K562 (cell line): ENCODE measurements at regions not wholly inside any gene's neighbourhood (a gene's known extent, or its start where the extent isn't known, plus 50 kb on each side); places are given as distances from the start of the nearest gene placed in this dataset.

Experiments used
- BMI1 ChIP-seq: fragments of 150-350 bp; IDR thresholded peaks from 2 replicates; pipeline ENCODE4 v1.6.1; 2014; ENCODE audit warnings: low read length
- EP400 ChIP-seq: fragments of 450-650 bp; IDR thresholded peaks from 2 replicates; pipeline ENCODE4 v1.6.1; 2017; ENCODE audit warnings: antibody characterized with exemption, mild to moderate bottlenecking, moderate library complexity
- ETV5 ChIP-seq: sonication (generic); formaldehyde crosslinking; IDR thresholded peaks from 2 replicates; pipeline ENCODE4 v1.4.0; 2020; ENCODE audit warnings: low read depth, mild to moderate bottlenecking, missing genetic modification reagents
- GTF2E2 ChIP-seq: fragments of 200-800 bp; sonication (Bioruptor generic); IDR thresholded peaks from 2 replicates; pipeline ENCODE4 v1.6.1; 2016; ENCODE audit warnings: missing genetic modification characterization, missing compliant biosample characterization
- HES1 ChIP-seq: fragments of 450-650 bp; IDR thresholded peaks from 2 replicates; pipeline ENCODE4 v1.6.1; 2016; ENCODE audit warnings: low read depth, mild to moderate bottlenecking, moderate library complexity
- MAFK ChIP-seq: IDR thresholded peaks from 2 replicates; pipeline ENCODE4 v1.6.1; 2011; ENCODE audit warnings: low read length, improper control_type of control experiment
- PBX2 ChIP-seq, 2 experiments: IDR thresholded peaks in 1 of 2; conservative IDR thresholded peaks in 1 of 2; 2 replicates each; pipeline ENCODE4 v1.6.1; 2016; ENCODE audit warnings: low read depth in 2 of 2, mild to moderate bottlenecking in 1 of 2, missing compliant biosample characterization in 1 of 2, missing genetic modification characterization in 1 of 2, moderate library complexity in 1 of 2
- PRPF4 ChIP-seq: fragments of 200-400 bp; formaldehyde crosslinking; IDR thresholded peaks from one replicate; pipeline ENCODE4 v1.6.1; 2017; ENCODE audit warnings: low read length, low read depth, mild to moderate bottlenecking; ENCODE audit not compliant: insufficient read depth, poor library complexity, severe bottlenecking
- STAT5A ChIP-seq: IDR thresholded peaks from 2 replicates; pipeline ENCODE4 v1.6.1; 2012; ENCODE audit warnings: low read length, inconsistent platforms, borderline replicate concordance
- TSHZ1 ChIP-seq: fragments of 250-450 bp; sonication (Bioruptor Pico); IDR thresholded peaks from 2 replicates; pipeline ENCODE4 v1.4.0; 2020; ENCODE audit warnings: mild to moderate bottlenecking, moderate library complexity
- ZNF24 ChIP-seq: fragments of 450-650 bp; IDR thresholded peaks from 2 replicates; pipeline ENCODE4 v1.6.1; 2016
- ZNF274 ChIP-seq: IDR thresholded peaks from 2 replicates; pipeline ENCODE4 v1.6.1; 2011; ENCODE audit warnings: low read depth, mild to moderate bottlenecking, low read length, moderate library complexity, borderline replicate concordance
- TF ChIP-seq, protein P1 (sequence below): fragments of 250-450 bp; sonication (Bioruptor Pico); IDR thresholded peaks from 2 replicates; pipeline ENCODE4 v1.8.0; 2022; ENCODE audit warnings: moderate library complexity, mild to moderate bottlenecking, inconsistent platforms

- TF ChIP-seq TSHZ1 (CRISPR knock-in tag) (0 out of 2 replicates have a peak, but pooled peaks have one; percentile 10), HES1 (no peak), PRPF4 (no peak), MAFK (no peak), GTF2E2 (tag) (peak; percentile 14; the same call in 1 of the 2 replicates), ZNF24 (no peak), STAT5A (no peak), PBX2 (CRISPR knock-in tag; IDR thresholded peaks at IDR 0.05; ENCODE audit: low read depth) (no peak), PBX2 (tag; conservative IDR thresholded peaks at IDR 0.05; ENCODE audit: low read depth) (peak; percentile 46), ZNF274 (no peak), ETV5 (CRISPR knock-in tag) (no peak), EP400 (no peak), BMI1 (no peak)
- TF ChIP-seq, protein P1, sequence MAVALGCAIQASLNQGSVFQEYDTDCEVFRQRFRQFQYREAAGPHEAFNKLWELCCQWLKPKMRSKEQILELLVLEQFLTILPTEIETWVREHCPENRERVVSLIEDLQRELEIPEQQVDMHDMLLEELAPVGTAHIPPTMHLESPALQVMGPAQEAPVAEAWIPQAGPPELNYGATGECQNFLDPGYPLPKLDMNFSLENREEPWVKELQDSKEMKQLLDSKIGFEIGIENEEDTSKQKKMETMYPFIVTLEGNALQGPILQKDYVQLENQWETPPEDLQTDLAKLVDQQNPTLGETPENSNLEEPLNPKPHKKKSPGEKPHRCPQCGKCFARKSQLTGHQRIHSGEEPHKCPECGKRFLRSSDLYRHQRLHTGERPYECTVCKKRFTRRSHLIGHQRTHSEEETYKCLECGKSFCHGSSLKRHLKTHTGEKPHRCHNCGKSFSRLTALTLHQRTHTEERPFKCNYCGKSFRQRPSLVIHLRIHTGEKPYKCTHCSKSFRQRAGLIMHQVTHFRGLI (CRISPR knock-in tag), result 0 out of 2 replicates have a peak, but pooled peaks have one; percentile 40
Observed at GRCh38 chr5:5572010-5572865, 149.8 kb downstream of the ICE1 start (continued).
